Naive B cell (primary cell): ENCODE measurements at regions not wholly inside any gene's neighbourhood (a gene's known extent, or its start where the extent isn't known, plus 50 kb on each side); places are given as distances from the start of the nearest gene placed in this dataset.

Source experiments
- ATAC-seq, 2 donors: fragments of 150-1000 bp; cut with Tn5 transposase; 2 replicates each; pipeline ENCODE4 v1.10.0; 2021; ENCODE audit warnings: low read depth in 2 of 2, mild to moderate bottlenecking in 2 of 2, moderate library complexity in 2 of 2
- DNase-seq: peaks from one replicate; pipeline ENCODE4 v3.0.0; 2022
- H3K27ac Mint-ChIP-seq, 6 donors: one replicate each; pipeline ENCODE4 v1.8.0; 2020 to 2022; ENCODE audit warnings: mild to moderate bottlenecking in 6 of 6, mixed read lengths in 6 of 6, moderate library complexity in 5 of 6, inconsistent platforms in 2 of 6
- H3K27me3 Mint-ChIP-seq, 3 donors: one replicate each; pipeline ENCODE4 v1.8.0; 2021 to 2022; ENCODE audit warnings: mixed read lengths in 3 of 3, mild to moderate bottlenecking in 1 of 3
- H3K36me3 Mint-ChIP-seq, 2 donors: one replicate each; pipeline ENCODE4 v1.8.0; 2020 to 2022; ENCODE audit warnings: mixed read lengths in 2 of 2, inconsistent platforms in 1 of 2, mild to moderate bottlenecking in 1 of 2
- H3K4me1 Mint-ChIP-seq, 3 donors: one replicate each; pipeline ENCODE4 v1.8.0; 2020 to 2022; ENCODE audit warnings: mixed read lengths in 3 of 3, inconsistent platforms in 1 of 3, mild to moderate bottlenecking in 1 of 3, moderate library complexity in 1 of 3
- H3K4me3 Mint-ChIP-seq, 8 donors: one replicate each; pipeline ENCODE4 v1.8.0; 2020 to 2022; ENCODE audit warnings: mild to moderate bottlenecking in 8 of 8, mixed read lengths in 8 of 8, moderate library complexity in 8 of 8, inconsistent platforms in 2 of 8
- H3K9me3 Mint-ChIP-seq, 7 donors: one replicate each; pipeline ENCODE4 v1.8.0; 2020 to 2022; ENCODE audit warnings: mixed read lengths in 7 of 7, mild to moderate bottlenecking in 5 of 7, inconsistent platforms in 2 of 7, moderate library complexity in 1 of 7

GRCh38 chr11:96641261-96641660, 251.4 kb downstream of the JRKL start:
- Mint-ChIP-seq H3K27me3 (no peaks in the 10 kb centered on the region), H3K27ac (no peak overlapping the region), H3K36me3 (no peaks in the 10 kb centered on the region), H3K9me3 (peaks cover 0 to 6% (median 2%) of the 10 kb centered on the region in 7 donors), H3K4me1 (no peaks in the 10 kb centered on the region), H3K4me3 (no peak overlapping the region)
- no peak for ATAC-seq
- no peak for DNase-seq

DNA sequence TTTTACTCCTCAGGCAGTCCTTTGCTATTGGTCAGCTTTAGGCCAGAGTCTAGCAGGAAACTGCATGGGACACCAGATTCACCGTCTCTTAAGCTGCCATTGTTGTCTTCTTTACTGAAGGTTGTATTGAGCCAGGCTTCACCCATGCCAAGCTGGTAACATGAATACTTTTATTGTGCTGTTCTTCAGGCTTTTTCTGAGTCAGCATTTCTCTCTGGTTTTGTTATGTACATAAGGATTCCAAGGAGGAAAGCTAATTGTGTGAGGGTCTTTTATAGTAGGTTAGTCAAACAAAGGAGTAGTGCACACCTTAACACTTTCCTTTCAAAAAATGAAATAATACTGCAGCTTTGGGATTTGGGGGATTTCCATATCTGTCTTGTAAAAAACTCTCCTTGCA, 252.8 kb downstream of the JRKL start:
- ATAC-seq (no peak), DNase-seq (no peak)
- Mint-ChIP-seq H3K27me3 (no peaks in the 10 kb centered on the region), H3K4me1 (no peaks in the 10 kb centered on the region), H3K9me3 (peaks cover 0 to 3% (median 0%) of the 10 kb centered on the region in 7 donors), H3K4me3 (no peak overlapping the region), H3K27ac (no peak overlapping the region), H3K36me3 (no peaks in the 10 kb centered on the region)

GRCh38 chr11:96643173-96643572, 253.4 kb downstream of the JRKL start:
- no peak for DNase-seq
- Mint-ChIP-seq H3K36me3 (no peaks in the 10 kb centered on the region), H3K9me3 (peaks cover 0 to 3% (median 0%) of the 10 kb centered on the region in 7 donors), H3K4me3 (no peak overlapping the region), H3K27me3 (no peaks in the 10 kb centered on the region), H3K4me1 (no peaks in the 10 kb centered on the region), H3K27ac (no peak overlapping the region)
- ATAC-seq = no peak

- no peaks in the 10 kb centered on the region for H3K27me3 Mint-ChIP-seq
- no peaks in the 10 kb centered on the region for H3K36me3 Mint-ChIP-seq
- peaks cover 0 to 3% (median 0%) of the 10 kb centered on the region in 7 donors for H3K9me3 Mint-ChIP-seq
- no peak overlapping the region for H3K27ac Mint-ChIP-seq
- no peak overlapping the region for H3K4me3 Mint-ChIP-seq
- ATAC-seq (no peak), DNase-seq (no peak)
- no peaks in the 10 kb centered on the region for H3K4me1 Mint-ChIP-seq
These were observed 257.8 kb downstream of the JRKL start for GRCh38 chr11:96647621-96648020.

GRCh38 chr11:96648991-96649390, 259.2 kb downstream of the JRKL start:
- H3K9me3 Mint-ChIP-seq = no peaks in the 10 kb centered on the region
- H3K27me3 Mint-ChIP-seq = no peaks in the 10 kb centered on the region
- H3K4me3 Mint-ChIP-seq = no peak overlapping the region
- no peak for ATAC-seq
- no peaks in the 10 kb centered on the region for H3K4me1 Mint-ChIP-seq
- H3K36me3 Mint-ChIP-seq = no peaks in the 10 kb centered on the region
- H3K27ac Mint-ChIP-seq = no peak overlapping the region
- DNase-seq = no peak

- Mint-ChIP-seq H3K9me3 (peaks cover 0 to 2% (median 0%) of the 10 kb centered on the region in 7 donors), H3K27me3 (no peaks in the 10 kb centered on the region)
- ATAC-seq = no peak
These were observed 262.7 kb downstream of the JRKL start for GRCh38 chr11:96652516-96652915.

DNA sequence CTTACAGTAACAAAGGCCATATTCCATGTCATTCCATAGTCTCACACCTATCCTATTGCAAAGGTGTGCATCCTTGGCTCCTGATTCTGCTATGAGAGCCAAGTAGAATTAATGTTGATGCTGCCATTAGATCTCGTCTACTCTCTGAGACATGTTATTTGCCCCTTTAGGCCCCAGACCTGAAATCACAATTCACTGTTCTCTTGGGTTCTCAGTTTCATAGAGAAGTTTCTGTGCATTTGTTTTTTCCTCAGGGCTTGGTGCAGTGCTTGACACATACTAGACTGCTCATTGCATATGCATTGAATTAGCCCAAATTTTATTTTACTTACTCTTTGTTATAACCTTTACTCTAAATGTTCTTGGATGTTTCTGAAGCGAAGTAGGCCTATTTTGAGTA, 265.7 kb downstream of the JRKL start:
- no peak overlapping the region for H3K4me3 Mint-ChIP-seq
- DNase-seq (no peak), ATAC-seq (no peak)
- no peaks in the 10 kb centered on the region for H3K36me3 Mint-ChIP-seq
- H3K9me3 Mint-ChIP-seq = peaks cover 0 to 5% (median 0%) of the 10 kb centered on the region in 7 donors
- H3K4me1 Mint-ChIP-seq = no peaks in the 10 kb centered on the region
- H3K27me3 Mint-ChIP-seq = no peaks in the 10 kb centered on the region
- no peak overlapping the region for H3K27ac Mint-ChIP-seq

More at GRCh38 chr11:96652516-96652915, 262.7 kb downstream of the JRKL start:
- Mint-ChIP-seq H3K27ac (no peak overlapping the region), H3K4me3 (no peak overlapping the region), H3K4me1 (no peaks in the 10 kb centered on the region), H3K36me3 (no peaks in the 10 kb centered on the region)
- no peak for DNase-seq

- no peaks in the 10 kb centered on the region for H3K27me3 Mint-ChIP-seq
- ATAC-seq (no peak), DNase-seq (no peak)
- no peaks in the 10 kb centered on the region for H3K4me1 Mint-ChIP-seq
- no peak overlapping the region for H3K4me3 Mint-ChIP-seq
- H3K36me3 Mint-ChIP-seq = no peaks in the 10 kb centered on the region
- H3K9me3 Mint-ChIP-seq = peaks cover 0 to 5% (median 0%) of the 10 kb centered on the region in 7 donors
- no peak overlapping the region for H3K27ac Mint-ChIP-seq
These were observed 268.6 kb downstream of the JRKL start for GRCh38 chr11:96658436-96658835.

- H3K27ac Mint-ChIP-seq = no peak overlapping the region
- no peak overlapping the region for H3K4me3 Mint-ChIP-seq
- peaks cover 0 to 1% (median 0%) of the 10 kb centered on the region in 7 donors for H3K9me3 Mint-ChIP-seq
- no peaks in the 10 kb centered on the region for H3K27me3 Mint-ChIP-seq
- no peaks in the 10 kb centered on the region for H3K4me1 Mint-ChIP-seq
- no peak for ATAC-seq
- DNase-seq = no peak
- no peaks in the 10 kb centered on the region for H3K36me3 Mint-ChIP-seq
These were observed 274.3 kb downstream of the JRKL start for GRCh38 chr11:96664110-96664509.

GRCh38 chr11:96680211-96681018, 290.6 kb downstream of the JRKL start:
- ATAC-seq (no peak), DNase-seq (no peak)
- no peaks in the 10 kb centered on the region for H3K4me1 Mint-ChIP-seq
- H3K9me3 Mint-ChIP-seq = peaks cover 2 to 14% (median 5%) of the 10 kb centered on the region in 7 donors
- H3K27ac Mint-ChIP-seq = no peak overlapping the region
- H3K36me3 Mint-ChIP-seq = no peaks in the 10 kb centered on the region
- H3K27me3 Mint-ChIP-seq = no peaks in the 10 kb centered on the region
- no peak overlapping the region for H3K4me3 Mint-ChIP-seq

DNA sequence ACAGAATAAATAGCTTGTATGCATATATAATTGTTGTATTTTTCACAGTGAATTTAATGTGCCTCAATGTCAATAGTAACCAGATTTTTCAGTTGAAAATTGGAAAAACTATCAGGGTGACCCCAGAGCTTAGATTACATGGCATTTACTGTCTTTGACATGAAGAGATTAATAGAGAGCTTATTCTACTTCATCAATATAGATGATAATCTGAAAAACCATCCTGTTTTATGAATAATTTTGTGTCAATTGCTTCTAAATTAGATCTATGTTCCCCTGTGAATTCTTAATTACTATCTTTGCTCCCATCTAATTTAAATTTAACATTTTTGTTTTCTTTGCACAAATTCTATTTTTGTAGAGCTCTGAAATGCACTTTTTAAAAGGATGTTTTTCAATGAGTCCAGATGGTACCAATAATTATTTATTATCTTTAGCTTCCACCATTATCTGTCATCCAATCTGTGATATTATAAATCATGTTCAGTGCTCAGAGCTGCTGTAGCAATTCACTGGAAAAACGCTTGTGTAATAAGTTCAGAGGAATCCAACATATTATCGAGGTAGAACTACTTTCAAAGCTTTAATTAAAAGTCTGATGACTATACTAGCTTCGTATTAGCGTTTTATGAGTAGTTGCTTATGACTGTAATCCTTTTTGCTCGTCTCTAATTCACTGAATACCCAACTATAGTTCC, 291.4 kb downstream of the JRKL start:
- DNase-seq = no peak
- no peak overlapping the region for H3K27ac Mint-ChIP-seq
- no peak overlapping the region for H3K4me3 Mint-ChIP-seq
- H3K4me1 Mint-ChIP-seq = no peaks in the 10 kb centered on the region
- H3K36me3 Mint-ChIP-seq = no peaks in the 10 kb centered on the region
- H3K27me3 Mint-ChIP-seq = no peaks in the 10 kb centered on the region
- H3K9me3 Mint-ChIP-seq = peaks cover 2 to 14% (median 5%) of the 10 kb centered on the region in 7 donors
- no peak for ATAC-seq

DNA sequence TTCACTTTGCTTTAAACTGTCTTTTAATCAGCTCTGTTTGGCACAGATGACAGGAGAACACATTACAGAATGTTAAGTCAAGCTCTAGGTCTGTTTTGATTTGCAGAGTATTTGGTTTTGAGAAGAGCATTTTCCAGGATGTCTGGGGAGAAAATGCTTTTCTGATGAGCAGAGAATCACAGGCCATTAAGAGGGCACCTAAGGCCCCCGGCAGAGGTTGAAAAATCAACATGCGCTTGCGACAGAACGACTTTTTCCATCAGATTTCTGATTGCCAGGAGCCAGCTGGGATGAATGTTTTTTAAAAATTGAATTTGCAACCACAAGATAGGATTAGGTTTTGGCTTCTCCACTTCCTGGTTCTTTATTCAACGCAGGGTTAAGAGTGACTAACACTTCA, 304.5 kb downstream of the JRKL start:
- ATAC-seq = no peak
- peaks cover 0 to 2% (median 0%) of the 10 kb centered on the region in 7 donors for H3K9me3 Mint-ChIP-seq

DNA sequence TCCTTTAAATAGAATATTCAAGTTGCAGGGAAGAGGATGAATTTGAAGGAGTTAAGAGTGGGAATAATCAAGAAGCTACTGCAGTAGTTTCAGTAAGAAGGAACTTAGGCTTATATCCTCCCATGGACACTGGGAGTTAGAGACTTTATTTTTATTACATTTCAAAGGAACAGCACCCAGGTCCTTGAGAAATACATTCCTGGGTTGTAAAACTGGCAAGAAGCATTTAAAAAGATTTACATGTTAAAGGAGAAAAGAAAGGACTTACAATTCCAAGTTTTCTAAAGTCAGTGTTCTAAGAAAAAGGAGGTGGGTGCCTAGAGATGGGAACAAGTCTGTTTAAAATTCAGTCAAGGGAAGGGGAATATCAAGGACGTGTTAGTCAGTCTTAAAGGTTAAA, 306.9 kb downstream of the JRKL start:
- Mint-ChIP-seq H3K9me3 (peaks cover 0 to 4% (median 0%) of the 10 kb centered on the region in 7 donors), H3K4me1 (no peaks in the 10 kb centered on the region), H3K4me3 (no peak overlapping the region), H3K36me3 (no peaks in the 10 kb centered on the region), H3K27ac (no peak overlapping the region), H3K27me3 (no peaks in the 10 kb centered on the region)
- DNase-seq = no peak
- ATAC-seq = no peak

More for the DNA sequence above, 304.5 kb downstream of the JRKL start:
- DNase-seq = no peak
- Mint-ChIP-seq H3K4me1 (no peaks in the 10 kb centered on the region), H3K27me3 (no peaks in the 10 kb centered on the region), H3K4me3 (no peak overlapping the region), H3K36me3 (no peaks in the 10 kb centered on the region), H3K27ac (no peak overlapping the region)

- H3K27ac Mint-ChIP-seq = no peak overlapping the region
- ATAC-seq (no peak), DNase-seq (no peak)
- H3K36me3 Mint-ChIP-seq = no peaks in the 10 kb centered on the region
- H3K4me3 Mint-ChIP-seq = no peak overlapping the region
- no peaks in the 10 kb centered on the region for H3K4me1 Mint-ChIP-seq
- H3K27me3 Mint-ChIP-seq = no peaks in the 10 kb centered on the region
- H3K9me3 Mint-ChIP-seq = peaks cover 0 to 4% (median 0%) of the 10 kb centered on the region in 7 donors
These were observed 307.7 kb downstream of the JRKL start for GRCh38 chr11:96697466-96697865.
